ENCODE measurements at regions not wholly inside any gene's neighbourhood (a gene's known extent, or its start where the extent isn't known, plus 50 kb on each side); places are given as distances from the start of the nearest gene placed in this dataset.

- H3K9me3 ChIP-seq (ENCODE audit: control insufficient read depth, low read length): no peaks in the 10 kb centered on the region
- no peaks in the 10 kb centered on the region for H3K36me3 ChIP-seq (ENCODE audit: control insufficient read depth, insufficient read depth, low read length, severe bottlenecking)
- no peak overlapping the region for H3K9ac ChIP-seq (ENCODE audit: low read length)
- no peak overlapping the region for H3K4me3 ChIP-seq (ENCODE audit: low read length)
- no peak for DNase-seq (ENCODE audit: low read depth)
- peaks cover 15% of the 10 kb centered on the region for H3K27me3 ChIP-seq (replicated peaks; ENCODE audit: control insufficient read depth, insufficient read depth, low read length)
- no peaks in the 10 kb centered on the region for H3K4me1 ChIP-seq (ENCODE audit: control insufficient read depth, insufficient read depth, low read length)
Observed at GRCh38 chr5:133816791-133817190, 151.6 kb downstream of the C5orf15 start.

- Histone ChIP-seq H3K9me3 (ENCODE audit: control insufficient read depth, low read length) (no peaks in the 10 kb centered on the region), H3K4me1 (ENCODE audit: control insufficient read depth, insufficient read depth, low read length) (no peaks in the 10 kb centered on the region), H3K36me3 (ENCODE audit: control insufficient read depth, insufficient read depth, low read length, severe bottlenecking) (no peaks in the 10 kb centered on the region), H3K4me3 (ENCODE audit: low read length) (no peak overlapping the region), H3K27me3 (replicated peaks; ENCODE audit: control insufficient read depth, insufficient read depth, low read length) (peaks cover 37% of the 10 kb centered on the region), H3K9ac (ENCODE audit: low read length) (no peak overlapping the region)
- DNase-seq (ENCODE audit: low read depth): no peak
Observed at GRCh38 chr5:133814152-133814551, 154.3 kb downstream of the C5orf15 start.

GRCh38 chr5:133811168-133811567 lies 157.3 kb downstream of the C5orf15 start:
- H3K27me3 ChIP-seq (replicated peaks; ENCODE audit: control insufficient read depth, insufficient read depth, low read length): peaks cover 58% of the 10 kb centered on the region
- H3K9me3 ChIP-seq (ENCODE audit: control insufficient read depth, low read length): no peaks in the 10 kb centered on the region
- H3K9ac ChIP-seq (ENCODE audit: low read length): no peak overlapping the region

GRCh38 chr5:133809801-133810200 lies 158.6 kb downstream of the C5orf15 start:
- H3K9ac ChIP-seq (ENCODE audit: low read length): no peak overlapping the region
- no peaks in the 10 kb centered on the region for H3K4me1 ChIP-seq (ENCODE audit: control insufficient read depth, insufficient read depth, low read length)
- DNase-seq (ENCODE audit: low read depth): no peak
- no peak overlapping the region for H3K4me3 ChIP-seq (ENCODE audit: low read length)
- H3K27me3 ChIP-seq (replicated peaks; ENCODE audit: control insufficient read depth, insufficient read depth, low read length): peaks cover 62% of the 10 kb centered on the region
- no peaks in the 10 kb centered on the region for H3K36me3 ChIP-seq (ENCODE audit: control insufficient read depth, insufficient read depth, low read length, severe bottlenecking)
- H3K9me3 ChIP-seq (ENCODE audit: control insufficient read depth, low read length): no peaks in the 10 kb centered on the region

More at GRCh38 chr5:133811168-133811567, 157.3 kb downstream of the C5orf15 start:
- Histone ChIP-seq H3K4me1 (ENCODE audit: control insufficient read depth, insufficient read depth, low read length) (no peaks in the 10 kb centered on the region), H3K36me3 (ENCODE audit: control insufficient read depth, insufficient read depth, low read length, severe bottlenecking) (no peaks in the 10 kb centered on the region), H3K4me3 (ENCODE audit: low read length) (no peak overlapping the region)
- no peak for DNase-seq (ENCODE audit: low read depth)

- Histone ChIP-seq H3K4me3 (ENCODE audit: low read length) (no peak overlapping the region), H3K9ac (ENCODE audit: low read length) (no peak overlapping the region), H3K36me3 (ENCODE audit: control insufficient read depth, insufficient read depth, low read length, severe bottlenecking) (no peaks in the 10 kb centered on the region), H3K9me3 (ENCODE audit: control insufficient read depth, low read length) (no peaks in the 10 kb centered on the region), H3K27me3 (replicated peaks; ENCODE audit: control insufficient read depth, insufficient read depth, low read length) (peaks cover 57% of the 10 kb centered on the region), H3K4me1 (ENCODE audit: control insufficient read depth, insufficient read depth, low read length) (no peaks in the 10 kb centered on the region)
- no peak for DNase-seq (ENCODE audit: low read depth)
Observed at GRCh38 chr5:133807348-133807747, 161.1 kb downstream of the C5orf15 start.

- Histone ChIP-seq H3K27me3 (replicated peaks; ENCODE audit: control insufficient read depth, insufficient read depth, low read length) (peaks cover 53% of the 10 kb centered on the region), H3K9ac (ENCODE audit: low read length) (no peak overlapping the region), H3K9me3 (ENCODE audit: control insufficient read depth, low read length) (no peaks in the 10 kb centered on the region), H3K36me3 (ENCODE audit: control insufficient read depth, insufficient read depth, low read length, severe bottlenecking) (no peaks in the 10 kb centered on the region), H3K4me1 (ENCODE audit: control insufficient read depth, insufficient read depth, low read length) (no peaks in the 10 kb centered on the region), H3K4me3 (ENCODE audit: low read length) (no peak overlapping the region)
- no peak for DNase-seq (ENCODE audit: low read depth)
Observed at GRCh38 chr5:133806847-133807246, 161.6 kb downstream of the C5orf15 start.

- no peak overlapping the region for H3K4me3 ChIP-seq (ENCODE audit: low read length)
- H3K9me3 ChIP-seq (ENCODE audit: control insufficient read depth, low read length): no peaks in the 10 kb centered on the region
- DNase-seq (ENCODE audit: low read depth): peak; percentile 40
- no peaks in the 10 kb centered on the region for H3K36me3 ChIP-seq (ENCODE audit: control insufficient read depth, insufficient read depth, low read length, severe bottlenecking)
- H3K27me3 ChIP-seq (replicated peaks; ENCODE audit: control insufficient read depth, insufficient read depth, low read length): peaks cover 30% of the 10 kb centered on the region
- no peaks in the 10 kb centered on the region for H3K4me1 ChIP-seq (ENCODE audit: control insufficient read depth, insufficient read depth, low read length)
- H3K9ac ChIP-seq (ENCODE audit: low read length): no peak overlapping the region
Observed at GRCh38 chr5:133801955-133802751, 166.3 kb downstream of the C5orf15 start.

- H3K36me3 ChIP-seq (ENCODE audit: control insufficient read depth, insufficient read depth, low read length, severe bottlenecking): no peaks in the 10 kb centered on the region
- H3K27me3 ChIP-seq (replicated peaks; ENCODE audit: control insufficient read depth, insufficient read depth, low read length): peaks cover 23% of the 10 kb centered on the region
- no peak overlapping the region for H3K4me3 ChIP-seq (ENCODE audit: low read length)
- no peak overlapping the region for H3K9ac ChIP-seq (ENCODE audit: low read length)
- no peak for DNase-seq (ENCODE audit: low read depth)
- no peaks in the 10 kb centered on the region for H3K9me3 ChIP-seq (ENCODE audit: control insufficient read depth, low read length)
- H3K4me1 ChIP-seq (ENCODE audit: control insufficient read depth, insufficient read depth, low read length): no peaks in the 10 kb centered on the region
Observed at GRCh38 chr5:133801431-133801830, 167.0 kb downstream of the C5orf15 start.

GRCh38 chr5:133799571-133800237 lies 168.7 kb downstream of the C5orf15 start:
- DNase-seq (ENCODE audit: low read depth): no peak
- no peak overlapping the region for H3K4me3 ChIP-seq (ENCODE audit: low read length)
- no peaks in the 10 kb centered on the region for H3K9me3 ChIP-seq (ENCODE audit: control insufficient read depth, low read length)
- no peaks in the 10 kb centered on the region for H3K36me3 ChIP-seq (ENCODE audit: control insufficient read depth, insufficient read depth, low read length, severe bottlenecking)
- no peaks in the 10 kb centered on the region for H3K4me1 ChIP-seq (ENCODE audit: control insufficient read depth, insufficient read depth, low read length)
- no peak overlapping the region for H3K9ac ChIP-seq (ENCODE audit: low read length)
- H3K27me3 ChIP-seq (replicated peaks; ENCODE audit: control insufficient read depth, insufficient read depth, low read length): peaks cover 28% of the 10 kb centered on the region

- no peak for DNase-seq (ENCODE audit: low read depth)
- H3K4me1 ChIP-seq (ENCODE audit: control insufficient read depth, insufficient read depth, low read length): no peaks in the 10 kb centered on the region
- H3K27me3 ChIP-seq (replicated peaks; ENCODE audit: control insufficient read depth, insufficient read depth, low read length): peaks cover 49% of the 10 kb centered on the region
- no peaks in the 10 kb centered on the region for H3K9me3 ChIP-seq (ENCODE audit: control insufficient read depth, low read length)
- H3K9ac ChIP-seq (ENCODE audit: low read length): no peak overlapping the region
- no peak overlapping the region for H3K4me3 ChIP-seq (ENCODE audit: low read length)
- no peaks in the 10 kb centered on the region for H3K36me3 ChIP-seq (ENCODE audit: control insufficient read depth, insufficient read depth, low read length, severe bottlenecking)
Observed at GRCh38 chr5:133797167-133797566, 171.3 kb downstream of the C5orf15 start.

- no peaks in the 10 kb centered on the region for H3K4me1 ChIP-seq (ENCODE audit: control insufficient read depth, insufficient read depth, low read length)
- no peaks in the 10 kb centered on the region for H3K9me3 ChIP-seq (ENCODE audit: control insufficient read depth, low read length)
- H3K4me3 ChIP-seq (ENCODE audit: low read length): no peak overlapping the region
- H3K9ac ChIP-seq (ENCODE audit: low read length): no peak overlapping the region
- H3K36me3 ChIP-seq (ENCODE audit: control insufficient read depth, insufficient read depth, low read length, severe bottlenecking): no peaks in the 10 kb centered on the region
- H3K27me3 ChIP-seq (replicated peaks; ENCODE audit: control insufficient read depth, insufficient read depth, low read length): peaks cover 47% of the 10 kb centered on the region
- DNase-seq (ENCODE audit: low read depth): no peak
Observed at GRCh38 chr5:133796186-133796585, 172.2 kb downstream of the C5orf15 start.

All from adipocyte (in vitro differentiated cells).